GM23338 (cell line): ENCODE measurements at regions not wholly inside any gene's neighbourhood (a gene's known extent, or its start where the extent isn't known, plus 50 kb on each side); places are given as distances from the start of the nearest gene placed in this dataset.

Source experiments
- CREB1 ChIP-seq: fragments of 250-450 bp; sonication (Bioruptor Pico); IDR thresholded peaks from 2 replicates; pipeline ENCODE4 v1.5.0; 2020; ENCODE audit warnings: low read depth, mild to moderate bottlenecking, moderate library complexity
- CTCF ChIP-seq, 2 experiments: fragments of 200-600 bp in 1 of 2; sonication (generic) in 1 of 2; conservative IDR thresholded peaks; 2 replicates each; pipeline versions ENCODE4 v1.5.1 to v1.6.1; 2016 to 2017; ENCODE audit warnings: antibody characterized with exemption in 2 of 2, low read depth in 2 of 2, mild to moderate bottlenecking in 2 of 2, moderate library complexity in 1 of 2
- ETS1 ChIP-seq: IDR thresholded peaks from 2 replicates; pipeline ENCODE4 v1.6.1; 2016; ENCODE audit warnings: antibody characterized with exemption
- EZH2 ChIP-seq: fragments of 200-600 bp; sonication (generic); IDR thresholded peaks from one replicate; pipeline ENCODE4 v1.8.0; 2017; ENCODE audit warnings: antibody characterized with exemption, mild to moderate bottlenecking, low read depth; ENCODE audit not compliant: unreplicated experiment
- EZH2phosphoT487 ChIP-seq: fragments of 200-600 bp; sonication (generic); IDR thresholded peaks from one replicate; pipeline ENCODE4 v1.8.1; 2018; ENCODE audit warnings: antibody characterized with exemption; ENCODE audit not compliant: unreplicated experiment
- JUNB ChIP-seq: IDR thresholded peaks from one replicate; pipeline ENCODE4 v1.6.1; 2016; ENCODE audit warnings: antibody characterized with exemption; ENCODE audit not compliant: unreplicated experiment
- POLR2AphosphoS5 ChIP-seq: IDR thresholded peaks from 2 replicates; pipeline ENCODE4 v1.6.1; 2016; ENCODE audit warnings: antibody characterized with exemption, low read depth
- REST ChIP-seq: IDR thresholded peaks from one replicate; pipeline ENCODE4 v1.6.1; 2018; ENCODE audit warnings: antibody characterized with exemption; ENCODE audit not compliant: unreplicated experiment
- ZNF114 ChIP-seq: fragments of 250-450 bp; sonication (Bioruptor Pico); IDR thresholded peaks from 2 replicates; pipeline ENCODE4 v1.5.0; 2020; ENCODE audit warnings: mild to moderate bottlenecking, moderate library complexity
- ZNF331 ChIP-seq: fragments of 250-450 bp; sonication (Bioruptor Pico); IDR thresholded peaks from 2 replicates; pipeline ENCODE4 v1.5.0; 2020; ENCODE audit warnings: low read depth, mild to moderate bottlenecking, moderate library complexity

GRCh38 chr12:85559127-85559526, 277.1 kb downstream of the RASSF9 start:
- no peak for TF ChIP-seq CTCF (conservative IDR thresholded peaks at IDR 0.05; ENCODE audit: low read depth in 2 of 2)
- no peak for TF ChIP-seq ZNF331 (CRISPR knock-in tag)
- no peak for TF ChIP-seq EZH2phosphoT487
- no peak for TF ChIP-seq ZNF114 (CRISPR knock-in tag)
- no peak for TF ChIP-seq POLR2AphosphoS5
- no peak for TF ChIP-seq EZH2
- no peak for TF ChIP-seq CREB1
- no peak for TF ChIP-seq JUNB
- TF ChIP-seq ETS1: no peak
- TF ChIP-seq REST: no peak
